ENCODE measurements at regions not wholly inside any gene's neighbourhood (a gene's known extent, or its start where the extent isn't known, plus 50 kb on each side); places are given as distances from the start of the nearest gene placed in this dataset.

DNA sequence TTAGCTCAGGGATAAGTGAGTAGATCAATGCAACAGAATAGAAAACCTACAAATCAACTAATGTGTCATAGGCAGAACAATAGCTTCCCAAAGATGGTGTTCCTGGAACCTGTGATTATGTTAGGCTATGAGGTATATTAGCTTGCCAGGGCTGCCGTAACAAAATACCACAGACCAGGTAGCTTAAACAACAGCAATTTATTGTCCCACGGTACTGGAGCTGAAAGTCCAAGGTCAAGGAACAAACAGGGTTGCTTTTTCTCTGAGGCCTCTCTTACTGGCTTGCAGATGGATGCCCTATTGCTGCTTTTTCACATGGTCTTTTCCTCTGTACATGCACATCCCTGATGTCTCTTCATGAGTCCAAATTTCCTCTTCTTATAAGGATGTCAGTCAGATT is 354.9 kb downstream of the TNS1 start:
- H3K27ac ChIP-seq, result no peak overlapping the region
- H3K4me3 ChIP-seq, result no peak overlapping the region
- ATAC-seq (ENCODE audit: low FRiP score in 2 of 2) (no peak), DNase-seq (no peak)
- TF ChIP-seq, protein P1, sequence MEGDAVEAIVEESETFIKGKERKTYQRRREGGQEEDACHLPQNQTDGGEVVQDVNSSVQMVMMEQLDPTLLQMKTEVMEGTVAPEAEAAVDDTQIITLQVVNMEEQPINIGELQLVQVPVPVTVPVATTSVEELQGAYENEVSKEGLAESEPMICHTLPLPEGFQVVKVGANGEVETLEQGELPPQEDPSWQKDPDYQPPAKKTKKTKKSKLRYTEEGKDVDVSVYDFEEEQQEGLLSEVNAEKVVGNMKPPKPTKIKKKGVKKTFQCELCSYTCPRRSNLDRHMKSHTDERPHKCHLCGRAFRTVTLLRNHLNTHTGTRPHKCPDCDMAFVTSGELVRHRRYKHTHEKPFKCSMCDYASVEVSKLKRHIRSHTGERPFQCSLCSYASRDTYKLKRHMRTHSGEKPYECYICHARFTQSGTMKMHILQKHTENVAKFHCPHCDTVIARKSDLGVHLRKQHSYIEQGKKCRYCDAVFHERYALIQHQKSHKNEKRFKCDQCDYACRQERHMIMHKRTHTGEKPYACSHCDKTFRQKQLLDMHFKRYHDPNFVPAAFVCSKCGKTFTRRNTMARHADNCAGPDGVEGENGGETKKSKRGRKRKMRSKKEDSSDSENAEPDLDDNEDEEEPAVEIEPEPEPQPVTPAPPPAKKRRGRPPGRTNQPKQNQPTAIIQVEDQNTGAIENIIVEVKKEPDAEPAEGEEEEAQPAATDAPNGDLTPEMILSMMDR (IDR thresholded peaks at IDR 0.05), result no peak
- H3K36me3 ChIP-seq, result no peaks in the 10 kb centered on the region
- no peaks in the 10 kb centered on the region for H3K9me3 ChIP-seq
- H3K4me1 ChIP-seq, result peaks cover 0 to under 1% (median 0%) of the 10 kb centered on the region in 4 donors
- 93% methylated on average over 2 of the region's 2 CpGs for WGBS, 2 donors
- no peaks in the 10 kb centered on the region for H3K27me3 ChIP-seq

DNA sequence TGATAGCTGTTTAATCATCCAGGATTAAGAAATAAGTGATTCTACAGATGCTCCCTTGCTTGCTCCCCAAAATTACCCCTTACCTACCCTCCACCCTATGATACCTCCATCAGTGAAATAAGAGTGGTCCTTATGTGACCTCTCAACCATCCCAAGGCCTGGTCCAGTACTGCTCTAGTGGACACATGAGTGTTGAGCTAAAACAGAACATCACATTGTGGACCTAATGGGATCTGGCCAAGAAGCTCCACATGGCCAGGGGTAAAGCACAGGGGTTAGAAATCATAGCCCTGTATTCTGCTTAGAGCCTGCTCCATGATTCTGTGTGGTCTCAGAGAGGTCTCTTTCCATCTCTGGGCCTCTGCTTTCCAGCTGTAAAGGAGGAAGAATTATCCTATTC is 355.6 kb downstream of the TNS1 start:
- ATAC-seq (ENCODE audit: low FRiP score in 2 of 2) (no peak), DNase-seq (no peak)
- no peak overlapping the region for H3K27ac ChIP-seq
- TF ChIP-seq POLR2A (IDR thresholded peaks at IDR 0.05) (no peak), EP300 (IDR thresholded peaks at IDR 0.05) (no peak), POLR2AphosphoS5 (IDR thresholded peaks at IDR 0.05) (no peak)
- TF ChIP-seq, protein P1 (IDR thresholded peaks at IDR 0.05), result no peak
- no peaks in the 10 kb centered on the region for H3K9me3 ChIP-seq
- peaks cover 0 to 1% (median 0%) of the 10 kb centered on the region in 4 donors for H3K4me1 ChIP-seq
- H3K4me3 ChIP-seq, result no peak overlapping the region
- H3K36me3 ChIP-seq, result no peaks in the 10 kb centered on the region
- H3K27me3 ChIP-seq, result no peaks in the 10 kb centered on the region

DNA sequence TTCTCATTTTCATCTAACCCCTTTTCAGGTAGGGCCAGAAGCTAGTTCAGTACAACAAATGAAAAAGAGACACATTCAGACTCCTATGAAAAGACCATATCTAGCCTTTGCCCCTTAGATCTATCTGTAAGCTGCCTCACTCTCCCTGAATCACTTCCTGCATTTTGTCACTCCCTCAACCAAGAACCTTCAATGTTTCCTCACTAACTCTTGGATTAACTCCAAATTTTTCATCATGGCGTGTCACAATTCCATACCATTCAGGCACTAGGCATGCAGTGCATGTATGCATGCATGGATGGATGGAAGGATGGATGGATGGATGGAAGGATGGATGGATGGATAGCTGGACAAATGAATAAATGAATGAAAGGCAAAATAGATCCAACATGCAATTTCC is 356.9 kb downstream of the TNS1 start:
- Histone ChIP-seq H3K36me3 (no peaks in the 10 kb centered on the region), H3K9me3 (no peaks in the 10 kb centered on the region), H3K27me3 (no peaks in the 10 kb centered on the region), H3K4me3 (no peak overlapping the region), H3K4me1 (peaks cover 0 to 3% (median 0%) of the 10 kb centered on the region in 4 donors), H3K27ac (no peak overlapping the region)
- DNase-seq (no peak), ATAC-seq (ENCODE audit: low FRiP score in 2 of 2) (no peak)
- 84 to 91% methylated on average over 1 of the region's 1 CpG for WGBS, 2 donors
- no peak for TF ChIP-seq EP300 (IDR thresholded peaks at IDR 0.05)
- TF ChIP-seq, protein P1 (IDR thresholded peaks at IDR 0.05), result no peak
- TF ChIP-seq POLR2AphosphoS5 (IDR thresholded peaks at IDR 0.05), result no peak
- no peak for TF ChIP-seq POLR2A (IDR thresholded peaks at IDR 0.05)

DNA sequence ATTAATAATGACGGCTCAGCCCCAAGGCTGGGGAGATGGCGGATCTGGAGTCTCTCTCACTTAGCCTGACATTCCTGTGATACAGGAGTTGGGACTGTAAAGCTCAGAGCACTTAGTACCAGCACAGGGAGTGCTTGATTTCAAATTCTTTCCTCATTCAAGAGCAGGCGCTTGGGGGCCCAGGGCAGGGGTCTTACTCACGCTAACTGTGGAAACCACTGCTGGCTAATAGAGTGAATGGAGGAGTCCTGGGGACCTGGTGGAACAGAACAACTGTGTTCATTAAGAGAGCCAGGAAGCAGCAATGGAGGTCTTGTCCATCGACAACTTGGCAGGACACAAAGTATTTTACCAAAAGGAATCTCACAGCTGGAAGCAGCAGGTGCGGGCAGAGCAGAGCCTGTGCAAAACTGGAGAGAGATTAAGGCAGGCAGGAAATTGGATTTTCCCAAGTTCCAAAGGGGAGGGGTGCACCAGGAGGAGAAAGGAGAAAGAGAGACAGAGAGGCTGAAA is 358.9 kb downstream of the TNS1 start:
- 63 to 68% methylated on average over 6 of the region's 6 CpGs for WGBS, 2 donors
- no peak for ATAC-seq (ENCODE audit: low FRiP score in 2 of 2)
- Histone ChIP-seq H3K27ac (no peak overlapping the region), H3K36me3 (no peaks in the 10 kb centered on the region), H3K9me3 (no peaks in the 10 kb centered on the region), H3K4me3 (no peak overlapping the region), H3K4me1 (peaks cover 0 to 3% (median 0%) of the 10 kb centered on the region in 4 donors), H3K27me3 (no peaks in the 10 kb centered on the region)
- no peak for TF ChIP-seq POLR2AphosphoS5 (IDR thresholded peaks at IDR 0.05)
- no peak for TF ChIP-seq POLR2A (IDR thresholded peaks at IDR 0.05)
- TF ChIP-seq, protein P1 (IDR thresholded peaks at IDR 0.05), result no peak
- TF ChIP-seq EP300 (IDR thresholded peaks at IDR 0.05), result no peak
- DNase-seq, result no peak

DNA sequence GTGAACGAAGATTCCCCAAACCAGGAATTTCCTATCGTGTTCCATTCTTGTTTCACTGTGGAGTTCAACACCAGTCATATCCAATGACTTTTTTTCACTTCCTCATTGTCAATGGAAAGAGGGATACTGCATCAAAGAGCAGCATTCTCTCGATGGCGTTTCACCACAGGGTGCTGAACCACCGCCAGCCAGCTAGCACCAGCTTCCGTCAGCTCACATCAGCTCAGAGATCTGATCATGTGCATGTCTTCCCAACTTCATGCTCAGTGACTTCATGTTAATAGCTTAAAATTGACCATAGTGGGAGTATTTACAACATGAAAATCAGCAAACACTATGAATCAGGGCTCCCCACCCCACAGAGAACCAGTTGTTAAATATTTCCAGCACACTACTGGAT is 359.9 kb downstream of the TNS1 start:
- no peaks in the 10 kb centered on the region for H3K9me3 ChIP-seq
- WGBS, 2 donors, result 74 to 85% methylated on average over 6 of the region's 6 CpGs
- H3K4me3 ChIP-seq, result no peak overlapping the region
- no peak overlapping the region for H3K27ac ChIP-seq
- TF ChIP-seq EP300 (IDR thresholded peaks at IDR 0.05), result no peak
- TF ChIP-seq, protein P1 (IDR thresholded peaks at IDR 0.05), result no peak
- TF ChIP-seq POLR2AphosphoS5 (IDR thresholded peaks at IDR 0.05), result no peak
- TF ChIP-seq POLR2A (IDR thresholded peaks at IDR 0.05), result no peak
- peaks cover 0 to 7% (median 0%) of the 10 kb centered on the region in 4 donors for H3K4me1 ChIP-seq
- H3K27me3 ChIP-seq, result no peaks in the 10 kb centered on the region
- no peak for DNase-seq
- H3K36me3 ChIP-seq, result no peaks in the 10 kb centered on the region
- ATAC-seq (ENCODE audit: low FRiP score in 2 of 2), result no peak
